ENCODE measurements at regions not wholly inside any gene's neighbourhood (a gene's known extent, or its start where the extent isn't known, plus 50 kb on each side); places are given as distances from the start of the nearest gene placed in this dataset.
"Not testable (repeated sequence)": the region's sequence is repeated elsewhere in the genome, so short reads cannot be mapped to it uniquely, and the experiment has no call there.

DNA sequence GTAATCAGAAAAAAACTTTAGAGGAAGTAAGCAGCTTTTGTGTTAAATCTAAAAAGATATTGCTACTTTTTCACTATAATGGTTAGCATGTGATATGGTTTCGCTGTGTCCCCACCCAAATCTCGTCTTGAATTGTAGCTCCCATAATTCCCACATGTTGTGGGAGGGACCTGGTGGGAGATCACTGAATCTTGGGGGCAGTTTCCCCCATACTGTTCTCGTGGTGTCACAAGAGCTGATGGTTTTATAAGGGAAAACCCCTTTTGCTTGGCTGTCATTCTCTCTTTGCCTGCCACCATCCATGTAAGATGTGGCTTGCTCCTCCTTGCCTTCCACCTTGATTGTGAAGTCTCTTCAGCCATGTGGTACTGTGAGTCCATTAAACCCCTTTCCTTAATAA is 117.1 kb downstream of the KCNJ2 start:
- no peak for DNase-seq (ENCODE audit: low read depth)

DNA sequence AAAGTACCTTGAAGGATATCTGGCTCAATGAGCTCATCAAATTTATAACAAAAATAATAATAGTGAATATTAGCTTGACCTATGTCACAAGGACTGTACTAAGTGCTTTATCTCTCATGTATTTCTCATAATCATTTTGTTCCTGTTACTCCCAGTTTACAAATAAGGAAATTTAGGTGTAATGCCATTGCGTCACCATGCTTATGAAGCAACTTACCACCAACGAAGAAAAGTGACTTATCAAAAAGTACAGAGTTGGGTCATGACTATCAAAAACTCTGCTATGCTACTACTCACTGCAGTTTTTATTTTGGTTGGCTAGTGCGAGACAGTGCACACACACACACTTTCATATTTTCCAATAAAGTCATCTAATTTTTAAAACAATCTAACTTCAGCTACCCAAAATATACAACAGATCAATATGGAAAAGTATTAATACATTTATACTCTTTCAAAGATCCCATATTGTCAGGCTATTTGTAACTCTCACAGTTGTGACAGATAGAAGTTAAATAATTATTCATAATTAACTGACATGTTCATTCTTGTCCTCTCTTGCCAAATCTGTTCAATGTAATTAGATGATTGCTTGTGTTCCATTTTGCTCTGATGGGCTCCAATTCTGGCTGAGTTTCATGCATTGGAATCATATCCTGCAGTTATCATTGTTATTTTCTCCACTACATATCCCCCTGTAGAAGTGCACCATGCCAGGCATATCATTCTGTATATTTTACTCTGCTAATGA is 119.4 kb downstream of the KCNJ2 start:
- no peak for DNase-seq (ENCODE audit: low read depth)

DNA sequence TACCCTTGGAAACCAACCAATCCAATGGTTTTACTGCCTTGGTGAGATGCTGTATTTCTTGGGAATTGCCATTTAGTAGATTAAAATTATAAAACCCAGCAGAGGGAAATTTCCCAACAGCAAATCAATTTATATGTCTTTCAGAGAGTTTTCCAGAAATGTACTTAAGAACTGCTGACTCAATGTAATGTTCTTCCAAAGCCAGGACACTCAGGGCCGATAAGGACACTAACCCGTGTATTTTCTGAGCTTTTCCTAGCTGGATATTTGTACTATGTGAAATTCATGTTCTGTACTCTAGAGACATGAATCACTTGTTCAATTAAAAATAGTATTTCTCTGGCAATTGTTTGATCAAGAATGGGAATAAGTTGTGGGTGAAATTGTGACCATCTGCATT is 121.4 kb downstream of the KCNJ2 start:
- DNase-seq (ENCODE audit: low read depth), result no peak

DNA sequence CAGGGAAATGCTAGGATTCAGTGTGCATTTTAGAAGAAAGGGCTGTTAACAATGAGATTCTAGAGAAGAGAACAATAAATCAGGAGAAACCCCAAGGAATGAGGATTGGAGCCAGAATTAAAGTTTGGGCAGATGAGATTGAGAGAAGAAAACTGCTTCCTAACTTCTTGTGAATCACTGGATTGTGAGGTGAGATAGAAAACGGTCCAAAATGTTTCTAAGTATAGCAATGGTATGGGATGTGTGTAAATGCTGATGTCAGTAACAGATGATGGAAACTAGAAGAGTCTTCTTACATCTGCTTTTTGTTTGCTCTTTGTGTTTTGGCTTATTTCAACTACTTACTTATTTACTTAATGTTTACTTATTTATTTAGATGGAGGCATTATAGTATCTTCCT is 123.0 kb downstream of the KCNJ2 start:
- DNase-seq (ENCODE audit: low read depth), result no peak

DNA sequence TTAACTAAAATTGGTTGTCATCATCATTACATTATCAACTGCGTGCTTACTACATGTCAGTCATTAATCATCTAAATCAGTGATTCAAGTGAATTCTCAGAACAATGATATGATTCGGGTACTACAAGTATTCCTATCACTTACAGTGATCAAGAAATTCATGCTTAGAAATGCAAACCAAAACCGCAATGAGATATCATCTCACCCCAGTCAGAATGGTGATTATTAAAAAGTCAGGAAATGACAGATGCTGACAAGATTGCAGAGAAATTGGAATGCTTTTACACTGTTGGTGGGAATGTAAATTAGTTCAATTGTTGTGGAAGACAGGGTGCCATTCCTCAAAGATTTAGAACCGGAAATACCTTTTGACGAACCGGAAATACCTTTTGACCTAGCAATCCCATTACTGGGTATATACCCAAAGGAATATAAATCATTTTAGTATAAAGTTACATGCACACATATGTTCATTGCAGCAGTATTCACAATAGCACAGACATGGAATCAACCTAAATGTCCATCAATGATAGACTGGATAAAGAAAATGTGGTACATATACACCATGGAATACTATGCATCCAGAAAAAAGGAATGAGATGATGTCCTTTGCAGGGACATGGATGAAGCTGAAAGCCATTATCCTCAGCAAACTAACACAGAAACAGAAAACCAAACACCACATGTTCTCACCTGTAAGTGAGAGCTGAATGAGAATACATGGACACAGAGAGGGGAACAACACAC is 124.4 kb downstream of the KCNJ2 start:
- DNase-seq (ENCODE audit: low read depth), result not testable (repeated sequence)

DNA sequence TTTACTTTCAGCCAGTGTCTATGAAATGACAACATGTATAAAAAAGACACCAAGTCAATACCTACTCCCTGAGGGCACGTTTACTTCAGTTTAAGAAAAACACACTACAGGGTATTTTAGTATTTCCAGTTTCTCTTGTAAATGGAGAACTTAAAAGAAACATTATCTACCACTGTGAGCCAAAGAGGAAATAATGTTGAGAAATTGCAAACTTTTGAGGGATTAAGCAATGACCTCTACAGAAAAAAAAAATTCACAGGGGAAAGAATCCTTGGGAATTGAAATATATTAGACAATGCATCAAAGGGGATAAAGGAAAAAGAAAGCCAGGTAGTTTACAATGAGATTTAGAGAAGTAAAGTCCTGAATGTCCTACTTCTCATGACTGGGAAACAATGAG is 126.0 kb downstream of the KCNJ2 start:
- DNase-seq (ENCODE audit: low read depth), result no peak

DNA sequence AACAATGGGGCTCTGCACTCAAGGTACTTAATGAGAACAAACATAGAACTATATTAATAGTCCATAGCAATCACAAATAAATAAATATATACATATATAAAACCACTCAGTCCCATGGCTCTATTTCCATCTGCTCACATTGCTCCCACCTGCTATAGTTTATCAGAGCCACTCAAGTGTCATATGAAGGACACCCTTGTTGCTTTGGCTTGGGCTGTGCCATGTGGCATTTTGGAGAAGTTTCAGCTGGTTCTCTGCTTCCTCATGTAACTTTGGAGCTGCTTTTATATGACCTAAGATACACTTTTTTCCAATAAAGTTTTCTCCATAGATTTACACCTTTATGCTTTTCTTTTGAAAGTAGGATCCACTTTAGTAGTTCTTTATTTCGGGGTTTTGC is 126.4 kb downstream of the KCNJ2 start:
- DNase-seq (ENCODE audit: low read depth), result no peak

DNA sequence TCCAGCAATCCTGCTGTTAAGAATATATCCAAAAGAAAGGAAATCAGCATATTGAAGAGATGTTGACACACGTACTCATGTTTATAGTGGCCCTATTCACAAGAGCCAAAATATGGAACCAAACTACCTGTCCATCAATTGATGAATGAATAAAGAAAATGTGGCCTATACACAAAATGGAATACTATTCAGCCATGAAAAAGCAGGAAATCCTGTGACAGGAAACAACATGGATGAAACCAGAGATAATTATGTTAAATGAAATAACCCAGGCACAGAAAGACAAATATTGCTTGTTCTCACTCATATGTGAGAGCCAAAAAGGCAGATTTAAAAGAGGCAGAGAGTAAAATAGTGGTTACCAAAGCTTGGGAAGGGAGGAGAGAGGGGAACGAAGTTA is 127.1 kb downstream of the KCNJ2 start:
- no peak for DNase-seq (ENCODE audit: low read depth)

DNA sequence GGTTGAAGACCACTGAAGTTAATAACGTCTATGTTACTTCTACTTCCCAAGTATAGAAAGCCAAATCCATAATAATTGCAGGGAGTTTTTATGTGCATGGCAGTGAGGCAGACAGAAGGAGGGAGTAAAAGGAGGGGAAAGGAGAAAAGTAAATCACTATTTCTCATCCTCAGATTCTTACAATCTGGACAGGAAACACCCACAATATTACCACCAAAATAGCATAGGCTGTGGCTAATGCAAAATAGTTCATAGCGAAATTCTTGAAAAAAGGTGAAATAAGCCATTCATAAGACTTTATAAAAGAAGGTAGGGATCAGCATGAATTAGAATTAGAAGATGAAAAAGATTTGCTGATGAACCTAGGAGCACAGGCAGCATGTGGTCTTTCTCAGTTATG is 128.1 kb downstream of the KCNJ2 start:
- no peak for DNase-seq (ENCODE audit: low read depth)

DNA sequence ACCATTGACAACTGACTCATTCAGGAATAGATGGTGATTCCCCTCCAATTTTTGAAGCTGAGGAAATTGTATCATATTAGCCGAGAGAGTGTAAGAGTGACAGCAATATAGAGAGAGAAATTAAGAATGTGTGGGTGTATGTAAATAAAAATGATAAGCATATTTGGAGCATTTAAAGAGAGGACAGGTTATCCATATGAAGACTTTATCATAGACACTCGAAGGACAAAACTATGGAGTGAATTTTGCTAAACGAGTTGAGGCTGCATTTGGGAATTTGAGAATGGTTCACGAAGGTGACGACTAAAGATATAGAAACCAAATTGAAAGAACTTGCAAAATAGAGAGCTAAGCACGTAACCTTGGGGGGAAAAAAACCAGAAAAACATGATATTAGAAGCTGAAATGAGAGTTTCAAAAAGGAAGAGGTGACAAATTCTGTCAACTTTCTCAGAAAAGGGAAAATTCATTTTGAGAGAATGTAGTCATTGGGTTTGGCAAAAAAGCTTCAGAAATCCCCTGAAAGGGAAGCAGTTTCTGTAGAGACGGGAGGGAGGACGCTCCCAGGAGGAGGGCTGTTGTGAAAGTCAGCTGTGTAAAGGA is 129.7 kb downstream of the KCNJ2 start:
- DNase-seq (ENCODE audit: low read depth), result no peak

DNA sequence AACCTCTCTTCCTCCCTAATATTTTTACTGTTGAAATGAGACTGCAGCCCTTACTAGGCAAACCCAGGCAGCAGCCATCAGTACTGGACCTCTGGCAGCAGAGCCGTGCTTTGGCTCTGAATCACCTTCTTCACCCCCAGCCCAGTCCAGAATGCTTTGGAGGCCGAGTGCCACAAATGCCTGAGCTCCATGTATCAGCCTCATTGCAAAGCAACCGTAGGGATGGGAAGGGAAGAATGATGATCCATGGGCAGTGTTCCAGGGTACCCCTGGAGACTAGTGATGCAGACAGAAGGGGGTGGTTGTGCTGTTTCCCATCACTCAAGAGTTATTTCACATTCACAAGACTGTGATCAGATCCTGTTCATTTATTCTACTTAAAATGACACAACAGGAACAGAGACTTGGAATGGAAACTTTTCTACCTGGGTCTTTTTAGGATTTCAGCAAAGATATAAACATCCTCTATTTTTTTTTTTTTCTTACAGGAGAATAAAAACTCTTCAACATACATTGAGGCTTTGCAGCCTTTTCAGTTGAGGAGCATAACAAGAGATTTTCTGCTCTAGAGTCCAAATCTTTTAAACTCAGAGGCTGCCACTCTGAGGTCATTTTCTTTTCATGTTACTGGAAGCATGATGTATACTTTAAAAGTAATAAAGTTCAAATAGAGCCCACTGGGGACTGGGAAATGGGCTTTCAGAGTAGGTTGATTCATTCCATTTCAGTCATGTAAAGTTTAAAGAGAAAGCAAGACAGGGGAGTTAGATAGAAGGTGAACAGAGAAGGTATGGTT is 138.3 kb downstream of the KCNJ2 start:
- no peak for DNase-seq (ENCODE audit: low read depth)

DNA sequence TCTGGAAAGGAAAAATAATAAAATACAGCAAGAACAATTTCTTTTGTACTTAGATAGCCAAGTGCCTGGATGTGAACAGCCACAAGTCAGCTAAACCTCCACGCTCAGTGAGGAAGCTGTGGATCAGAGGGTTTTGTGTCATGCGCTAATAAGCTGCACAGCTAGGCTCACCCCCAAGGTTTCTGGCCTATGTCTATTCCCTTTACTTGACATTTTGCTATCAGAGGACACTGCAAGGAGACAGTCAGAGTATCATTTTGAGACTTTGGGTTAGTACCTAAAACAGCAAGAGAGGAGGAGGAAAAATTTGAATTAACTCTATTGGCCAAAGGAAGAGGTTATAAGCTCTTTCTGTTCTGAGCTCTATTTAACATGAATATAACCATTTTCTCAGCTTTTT is 139.3 kb downstream of the KCNJ2 start:
- DNase-seq (ENCODE audit: low read depth), result no peak

DNA sequence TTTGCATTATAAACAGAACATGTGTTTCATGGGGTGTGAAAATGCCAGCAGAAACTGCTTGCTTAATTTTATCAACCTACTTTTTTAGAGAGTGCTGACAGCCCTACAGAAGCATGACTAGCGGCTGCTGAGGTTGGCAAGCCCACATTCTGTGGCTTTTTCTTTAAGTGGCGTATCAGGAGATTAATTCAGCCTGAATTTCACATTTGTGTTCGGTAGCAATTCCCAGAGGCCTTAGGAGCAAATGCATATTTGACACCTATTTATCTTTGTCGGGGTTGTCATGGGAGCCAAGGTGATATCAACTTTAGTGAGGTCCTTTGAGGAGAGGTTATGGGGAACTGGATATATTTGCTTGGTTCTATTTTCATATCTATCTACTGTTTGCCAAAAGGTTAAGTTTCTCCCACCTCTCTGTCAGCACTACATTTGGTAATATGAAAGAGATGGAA is 140.9 kb downstream of the KCNJ2 start:
- no peak for DNase-seq (ENCODE audit: low read depth)

DNA sequence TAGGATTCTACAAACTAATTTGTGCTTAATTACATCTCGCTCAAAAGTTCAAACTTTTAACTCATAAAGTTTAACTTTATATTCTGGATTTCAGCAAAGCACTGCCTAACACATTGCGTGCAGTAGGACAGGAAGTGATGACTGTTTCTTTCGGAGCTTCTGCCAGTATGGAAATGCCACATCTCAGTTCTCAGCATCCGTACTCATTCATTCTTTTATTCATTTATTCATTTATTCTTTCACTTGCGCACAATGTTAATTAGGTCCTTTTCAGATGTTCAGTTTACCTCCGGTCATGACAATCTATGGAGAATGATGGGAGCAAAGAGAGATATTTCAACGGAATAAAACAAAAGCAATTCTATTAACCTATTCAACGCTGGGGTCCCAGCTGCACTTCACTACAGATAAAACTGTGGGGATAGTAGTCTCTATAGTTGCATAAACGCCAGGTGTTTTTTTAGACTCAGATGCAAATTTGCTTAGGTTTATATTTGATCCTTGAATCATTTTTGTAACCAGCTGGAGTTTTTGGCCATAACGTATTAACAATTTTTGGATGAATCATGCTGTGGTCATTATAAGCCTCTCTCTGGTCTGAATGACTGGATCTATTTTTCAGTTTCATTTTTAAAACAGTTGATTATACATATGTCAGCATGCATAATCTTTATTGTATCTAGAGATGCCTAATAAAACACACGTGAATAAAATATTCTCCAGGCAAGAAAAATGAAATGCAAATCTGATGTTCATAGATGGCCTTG is 143.9 kb downstream of the KCNJ2 start:
- no peak for DNase-seq (ENCODE audit: low read depth)

DNA sequence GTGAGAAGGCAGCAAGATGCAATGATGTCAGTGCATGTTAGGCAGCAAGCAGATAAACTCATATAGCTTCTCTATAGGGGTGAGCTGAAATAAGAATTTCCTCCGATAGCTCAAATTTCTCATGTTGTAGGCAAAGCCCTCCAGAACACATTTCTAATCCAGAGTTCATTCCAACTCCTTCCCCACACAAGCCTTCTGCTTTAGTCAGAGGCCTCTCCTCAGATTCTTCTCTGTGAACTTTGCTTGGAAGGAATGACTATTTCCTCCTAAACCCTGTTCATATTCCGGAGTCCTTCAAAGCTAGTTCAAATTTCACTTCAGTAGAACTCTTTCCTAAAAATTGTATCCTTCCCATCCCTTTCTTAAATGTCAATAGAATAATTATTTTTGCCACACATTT is 144.8 kb downstream of the KCNJ2 start:
- DNase-seq (ENCODE audit: low read depth), result no peak

DNA sequence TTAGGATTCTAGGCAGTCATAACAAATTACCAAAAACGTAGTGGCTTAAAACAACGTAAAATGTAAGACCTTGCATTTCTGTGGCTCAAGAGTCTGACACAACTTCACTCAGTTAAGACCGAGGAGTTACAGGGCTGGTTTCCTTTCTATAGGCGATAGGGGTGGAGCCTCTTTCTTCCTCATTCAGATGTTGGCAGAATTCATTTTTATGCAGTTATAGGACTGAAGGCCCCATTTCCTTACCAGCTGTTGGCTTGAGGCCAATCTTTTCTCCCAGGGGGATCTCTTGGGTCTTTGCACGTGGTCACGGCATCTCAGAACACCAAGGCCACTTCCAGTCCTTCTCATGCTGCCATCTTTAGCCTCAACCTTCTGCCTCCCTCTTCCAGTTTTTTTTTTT is 145.2 kb downstream of the KCNJ2 start:
- DNase-seq (ENCODE audit: low read depth), result no peak

DNA sequence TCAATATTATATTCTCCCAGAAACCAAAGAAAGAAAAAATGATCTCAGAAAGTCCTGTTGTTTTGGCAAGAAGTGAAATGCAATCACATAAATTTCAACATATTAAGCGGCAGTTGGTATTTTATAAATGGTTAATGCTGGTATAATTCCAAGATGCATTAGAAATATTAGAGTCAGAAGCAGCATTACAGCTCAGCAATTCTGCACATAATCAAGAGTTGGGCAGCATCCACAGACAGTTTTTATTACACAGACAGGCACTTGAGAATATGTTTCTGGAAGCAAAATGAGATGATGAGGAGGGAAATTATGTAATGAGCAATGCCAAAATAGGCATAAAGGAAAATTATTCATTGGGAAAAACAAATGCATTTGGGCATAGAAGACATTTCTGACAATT is 148.1 kb downstream of the KCNJ2 start:
- no peak for DNase-seq (ENCODE audit: low read depth)

DNA sequence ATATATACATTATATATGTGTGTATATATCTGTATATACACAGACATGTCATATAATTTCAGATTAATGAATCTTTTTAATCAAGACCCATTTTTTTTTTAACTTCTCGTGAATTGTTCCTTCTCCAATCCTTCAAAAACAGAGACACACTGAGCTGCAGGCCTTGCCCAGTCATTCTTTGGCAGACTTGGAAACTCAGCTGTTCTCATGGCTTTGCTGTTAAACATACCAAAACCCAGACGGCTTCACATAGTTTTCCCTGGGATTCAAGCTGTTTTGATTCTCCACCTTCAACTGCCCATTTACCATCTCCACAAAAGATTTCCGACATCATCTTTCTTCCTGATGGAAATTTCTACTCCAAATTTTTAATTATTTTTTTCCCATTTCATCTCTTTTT is 148.7 kb downstream of the KCNJ2 start:
- no peak for DNase-seq (ENCODE audit: low read depth)

DNA sequence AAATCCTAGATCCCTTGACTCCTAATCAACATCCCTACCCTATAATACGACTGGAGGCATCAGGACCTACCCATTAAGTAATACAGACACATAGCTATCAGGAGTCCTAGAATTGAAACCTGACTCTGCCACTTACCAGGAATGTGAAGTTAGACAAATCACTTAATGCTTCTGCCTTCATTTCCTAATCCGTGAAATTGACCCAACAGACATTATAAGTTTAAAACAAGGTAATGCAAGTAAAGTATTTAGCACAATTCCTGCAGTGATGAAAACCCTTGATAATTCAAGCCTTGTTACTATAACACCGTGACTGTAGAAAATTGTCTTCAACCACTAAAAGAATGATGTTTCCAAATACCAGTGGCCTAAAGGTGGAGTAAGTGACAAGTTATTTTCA is 150.2 kb downstream of the KCNJ2 start:
- DNase-seq (ENCODE audit: low read depth), result no peak

DNA sequence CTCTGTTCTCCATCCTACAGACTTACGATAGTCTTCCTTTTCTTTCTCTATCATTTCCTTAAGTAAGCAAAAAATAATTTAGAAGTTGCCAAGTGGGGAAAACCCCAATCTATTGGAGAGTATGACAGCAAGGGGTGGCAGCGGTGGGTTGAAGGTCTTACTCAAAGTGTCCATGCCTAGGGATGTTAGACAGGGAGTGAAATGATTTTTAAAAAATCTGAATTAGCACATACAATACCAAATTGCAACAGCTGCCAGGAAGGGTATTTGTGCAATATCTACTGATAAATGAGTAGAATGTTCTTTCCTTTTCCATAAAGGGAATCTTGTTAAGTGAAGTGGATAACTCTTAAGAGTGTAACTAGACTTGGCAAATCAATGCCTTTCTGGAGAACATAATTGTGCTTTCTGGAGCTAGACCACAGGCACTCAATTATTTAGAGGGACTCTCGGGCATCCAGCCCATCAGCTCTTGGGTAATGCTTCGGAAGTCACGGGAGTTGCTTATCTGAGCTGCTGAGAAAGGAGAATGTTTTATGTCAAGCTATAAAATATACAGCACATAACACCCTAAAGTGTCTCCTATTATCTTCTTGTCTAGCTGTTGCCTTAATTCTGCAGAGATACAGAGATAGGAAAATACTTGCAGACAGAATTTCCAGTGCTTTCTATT is 151.5 kb downstream of the KCNJ2 start:
- no peak for DNase-seq (ENCODE audit: low read depth)

DNA sequence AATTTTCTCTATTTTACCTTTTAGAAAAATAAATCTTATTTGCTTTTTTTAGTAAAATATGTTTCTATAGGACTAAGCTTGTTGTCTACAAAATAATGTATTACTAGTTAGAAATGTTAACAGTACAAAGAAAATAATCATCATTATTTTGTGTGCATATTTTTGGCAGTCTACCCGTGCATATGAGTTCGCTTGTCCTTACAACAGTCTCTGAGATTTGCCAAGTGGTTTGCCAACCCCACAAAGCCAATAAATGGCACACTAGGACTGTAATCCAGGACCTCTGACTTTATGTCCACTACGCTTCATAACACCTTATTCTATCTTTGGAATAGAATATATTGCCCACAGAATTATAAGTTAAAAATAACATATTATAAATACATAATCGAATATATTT is 152.0 kb downstream of the KCNJ2 start:
- no peak for DNase-seq (ENCODE audit: low read depth)
